HG03280 (cell line): ENCODE measurements at regions not wholly inside any gene's neighbourhood (a gene's known extent, or its start where the extent isn't known, plus 50 kb on each side); places are given as distances from the start of the nearest gene placed in this dataset.

Experiments
- ATAC-seq: cut with Tn5 transposase; IDR thresholded peaks from one replicate; pipeline ENCODE4 v1.9.1; 2021; ENCODE audit warnings: mild to moderate bottlenecking, moderate library complexity; ENCODE audit not compliant: unreplicated experiment

- ATAC-seq, result no peak
Measured at GRCh38 chr10:44845361-44846175, 65.6 kb upstream of the TMEM72 start.

DNA sequence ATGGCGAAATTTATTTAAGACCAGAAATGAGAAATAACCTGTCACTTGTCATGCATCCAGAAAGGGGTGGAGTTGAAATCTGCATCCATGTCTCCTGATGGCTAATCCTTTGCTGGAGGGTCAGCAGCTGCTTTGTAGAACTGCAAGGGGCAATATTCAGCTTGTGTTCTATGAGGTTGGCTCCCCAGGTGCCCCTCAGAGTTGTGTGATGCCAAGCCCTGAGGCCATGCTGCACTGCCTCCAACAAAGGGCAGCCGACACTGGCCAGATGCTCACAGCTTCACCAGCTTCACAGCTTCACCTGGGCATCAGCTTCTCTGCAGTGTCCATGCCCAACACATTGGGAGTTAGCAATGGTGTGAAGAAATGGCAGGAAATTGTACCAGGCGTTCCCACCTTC, 64.0 kb upstream of the TMEM72 start:
- ATAC-seq, result no peak

DNA sequence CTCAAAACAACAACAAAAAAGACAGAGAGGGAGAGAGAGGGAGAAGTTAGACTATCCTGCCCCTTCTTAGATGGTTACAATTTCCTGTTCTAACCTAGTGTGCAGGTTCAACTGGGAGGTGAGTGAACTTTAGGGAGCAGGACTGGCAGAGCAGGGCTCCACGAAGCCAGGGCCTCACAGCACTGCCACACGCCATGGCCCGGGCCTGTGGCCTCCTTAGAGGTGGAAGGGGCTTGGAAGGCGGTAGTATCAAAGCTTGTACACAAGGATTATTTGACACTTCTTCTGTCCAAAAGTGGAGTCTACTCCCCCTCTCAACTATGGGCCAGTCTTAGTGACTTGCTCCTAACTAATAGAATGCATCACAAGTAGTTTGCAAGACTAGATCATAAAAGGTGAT, 62.9 kb upstream of the TMEM72 start:
- ATAC-seq, result no peak

DNA sequence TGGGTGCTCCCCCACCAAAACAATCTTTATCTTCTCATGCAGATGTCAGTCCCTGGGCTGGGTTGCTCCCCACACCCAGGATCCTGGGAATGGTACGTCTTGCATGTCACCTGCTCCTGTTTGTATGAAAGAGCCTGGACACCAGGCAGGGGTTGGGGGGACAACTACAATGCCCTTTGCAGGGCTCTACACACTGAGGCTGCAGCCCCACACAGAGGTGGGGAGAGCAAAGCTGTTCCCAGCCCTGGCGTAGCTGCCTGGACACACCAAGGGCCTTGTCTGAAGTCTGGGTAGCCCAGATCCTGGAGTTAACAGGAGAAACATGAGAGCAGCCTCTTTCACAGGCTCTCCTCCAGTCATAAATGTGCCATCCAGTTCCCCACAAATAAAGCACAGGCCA, 61.2 kb upstream of the TMEM72 start:
- no peak for ATAC-seq

- no peak for ATAC-seq
Measured at GRCh38 chr10:44850356-44850934, 60.7 kb upstream of the TMEM72 start.

DNA sequence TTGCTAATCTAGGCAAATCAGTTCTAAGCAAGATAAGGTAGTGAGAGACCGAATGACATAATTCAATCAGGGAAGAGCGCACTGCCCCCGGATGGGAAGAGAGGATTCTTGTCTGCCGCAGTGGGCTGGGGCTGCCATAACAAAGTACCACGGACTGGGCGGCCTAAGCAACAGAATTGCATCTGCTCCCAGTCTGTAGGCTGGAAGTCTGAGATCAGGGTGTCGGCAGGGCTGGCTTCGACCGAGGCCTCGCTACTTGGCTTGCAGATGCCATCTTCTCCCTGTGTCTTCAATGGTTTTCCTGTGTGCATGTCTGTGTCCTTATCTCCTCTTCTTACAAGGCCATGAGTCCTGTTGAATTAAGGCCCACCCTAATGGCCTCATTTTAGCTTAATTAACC, 59.7 kb upstream of the TMEM72 start:
- ATAC-seq, result no peak

GRCh38 chr10:44851881-44852280, 59.3 kb upstream of the TMEM72 start:
- ATAC-seq, result no peak

- ATAC-seq, result no peak
Measured at GRCh38 chr10:44853148-44853734, 57.9 kb upstream of the TMEM72 start.

GRCh38 chr10:44853796-44854195, 57.3 kb upstream of the TMEM72 start:
- no peak for ATAC-seq

DNA sequence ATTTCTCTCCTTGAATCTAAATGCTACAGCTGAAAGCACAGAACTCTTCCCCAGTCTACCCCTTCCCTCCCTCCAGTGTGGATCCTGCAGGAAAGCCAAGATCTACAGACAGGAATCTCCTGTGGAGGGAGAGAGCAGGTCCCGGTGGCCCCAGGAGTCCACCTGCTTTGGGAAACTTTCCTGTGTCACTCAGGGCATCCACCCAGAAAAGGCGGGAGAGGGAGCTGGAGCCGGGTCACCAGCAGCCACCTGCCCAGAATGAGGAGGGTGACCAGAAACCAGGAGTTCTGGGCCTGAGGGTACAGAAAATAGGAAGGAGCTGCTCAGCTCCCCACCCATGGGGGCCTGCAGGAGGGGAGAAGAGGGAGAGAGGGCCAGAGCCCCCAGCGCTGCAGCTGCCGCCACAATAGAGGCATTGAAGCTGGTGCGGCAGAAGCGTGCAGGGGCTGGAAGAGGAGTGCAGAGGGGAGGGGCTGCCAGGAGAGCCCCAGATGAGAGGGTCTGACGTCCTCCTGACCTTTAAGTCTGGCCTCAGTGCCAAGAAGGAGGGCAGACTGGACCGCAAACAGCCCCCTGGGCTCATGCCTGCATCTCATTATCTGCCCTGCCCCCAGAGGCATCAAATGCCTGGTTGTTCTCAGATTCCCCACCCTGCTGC, 56.3 kb upstream of the TMEM72 start:
- ATAC-seq, result no peak

GRCh38 chr10:44856696-44857095, 54.4 kb upstream of the TMEM72 start:
- no peak for ATAC-seq

- ATAC-seq, result peak; percentile 70
Measured at GRCh38 chr10:44857363-44858016, 53.6 kb upstream of the TMEM72 start.

- no peak for ATAC-seq
Measured at GRCh38 chr10:44858017-44858371, 53.1 kb upstream of the TMEM72 start.

DNA sequence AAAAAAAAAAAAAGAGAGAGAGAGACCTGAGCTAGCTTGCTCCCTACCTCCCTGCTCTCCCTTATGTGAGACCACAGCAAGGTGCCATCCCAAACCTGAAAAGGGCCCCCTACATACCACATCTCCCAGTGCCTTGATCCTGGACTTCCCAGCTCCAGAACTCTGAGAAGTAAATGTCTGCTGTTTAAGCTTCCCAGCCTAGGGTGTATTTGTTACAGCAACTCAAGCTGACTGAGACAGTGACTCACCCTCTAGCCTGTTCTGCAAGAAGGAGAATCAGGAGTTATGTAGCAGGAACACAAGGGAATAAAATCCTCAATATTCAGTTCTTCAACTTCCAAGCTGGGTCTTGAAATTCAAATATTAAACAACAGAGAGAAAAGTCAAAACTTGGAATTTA, 52.1 kb upstream of the TMEM72 start:
- ATAC-seq, result no peak

DNA sequence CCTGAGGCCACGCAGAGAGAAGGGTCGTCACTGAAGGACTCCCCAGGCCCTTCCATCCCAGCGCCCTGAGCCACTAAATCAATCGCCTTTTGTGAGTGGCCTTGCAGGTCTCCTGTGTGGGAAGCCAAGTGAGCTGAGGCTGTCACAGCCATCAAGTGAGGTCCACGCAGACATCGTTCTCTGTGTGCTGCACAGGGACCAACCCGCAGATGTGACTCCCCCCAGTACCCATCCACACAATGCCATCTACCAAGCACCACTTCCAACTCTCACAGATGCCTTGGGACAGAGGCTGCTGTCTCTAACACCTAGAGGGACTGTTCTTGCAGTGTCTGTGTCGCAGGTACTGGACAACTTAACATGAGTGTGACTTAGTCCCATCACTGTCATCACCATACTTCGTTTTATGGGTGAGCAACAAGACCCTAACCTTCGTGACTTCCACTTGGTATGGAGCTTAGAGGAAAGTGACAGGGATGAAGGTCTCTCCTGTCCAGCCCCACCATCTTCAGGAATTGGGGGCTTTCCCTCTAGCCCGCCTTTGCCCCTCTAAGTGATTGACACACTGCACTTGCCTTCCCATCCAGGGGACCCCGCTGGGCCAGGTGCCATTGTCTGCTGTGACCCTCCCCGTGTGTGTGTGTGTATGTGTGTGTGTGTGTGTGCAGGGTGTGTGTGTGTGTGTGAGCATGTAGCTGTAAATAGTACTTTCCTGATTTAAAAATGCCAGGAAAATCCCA, 51.4 kb upstream of the TMEM72 start:
- ATAC-seq, result no peak

DNA sequence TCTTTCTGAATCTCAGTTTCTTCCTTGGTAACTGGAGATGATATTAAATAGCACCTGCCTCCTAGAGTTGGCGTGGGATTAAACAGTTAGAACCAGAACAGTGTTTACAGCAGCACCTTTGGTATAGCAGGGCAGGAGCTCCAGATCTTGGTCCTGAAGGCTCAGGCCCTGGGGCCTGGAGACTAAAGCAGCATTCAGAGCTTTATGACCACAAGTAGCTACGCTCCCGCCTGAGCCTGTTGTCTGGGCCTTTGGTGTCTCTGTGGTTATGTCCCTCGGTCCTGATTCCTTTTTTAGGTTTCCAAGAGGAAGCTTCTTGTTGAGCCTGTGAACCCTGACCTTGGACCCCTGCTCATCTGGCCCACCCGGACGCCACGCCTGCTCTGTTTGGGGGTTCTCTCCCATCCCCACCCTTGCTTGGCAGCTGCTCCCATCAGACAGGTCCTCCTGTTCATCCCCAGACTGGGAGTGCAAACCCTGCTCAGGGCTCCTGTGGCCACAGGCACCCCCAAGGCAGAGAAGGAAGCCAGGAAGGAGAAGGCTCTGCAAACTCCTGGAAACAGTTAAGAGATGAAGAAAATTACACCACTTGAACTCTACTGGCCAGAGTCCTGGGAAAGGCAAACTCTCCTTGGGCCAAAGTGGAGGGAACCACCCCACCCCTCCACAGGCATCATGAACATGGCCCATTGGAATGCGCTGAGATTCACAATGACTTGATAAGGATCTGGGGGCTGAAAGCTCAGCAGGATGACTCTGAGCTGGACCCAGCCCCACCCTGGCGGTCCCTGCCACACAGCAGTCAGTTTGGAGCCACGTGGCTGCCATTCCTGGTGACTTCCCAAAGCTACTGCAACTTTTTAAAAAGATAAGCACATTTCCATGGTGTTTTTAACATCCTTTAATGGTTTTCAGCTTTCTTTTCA, 50.1 kb upstream of the TMEM72 start:
- no peak for ATAC-seq
